NCI-H524 (cell line): ENCODE measurements at regions not wholly inside any gene's neighbourhood (a gene's known extent, or its start where the extent isn't known, plus 50 kb on each side); places are given as distances from the start of the nearest gene placed in this dataset.
"Not testable (repeated sequence)": the region's sequence is repeated elsewhere in the genome, so short reads cannot be mapped to it uniquely, and the experiment has no call there.

ENCODE experiments used
- DNase-seq, 2 experiments: peaks; one replicate each; lab custom pipeline; 2025; lab: John Stamatoyannopoulos, UW

GRCh38 chr2:181737302-181737701 is 57.0 kb upstream of the NEUROD1 start:
- DNase-seq, result not testable (repeated sequence)

DNA sequence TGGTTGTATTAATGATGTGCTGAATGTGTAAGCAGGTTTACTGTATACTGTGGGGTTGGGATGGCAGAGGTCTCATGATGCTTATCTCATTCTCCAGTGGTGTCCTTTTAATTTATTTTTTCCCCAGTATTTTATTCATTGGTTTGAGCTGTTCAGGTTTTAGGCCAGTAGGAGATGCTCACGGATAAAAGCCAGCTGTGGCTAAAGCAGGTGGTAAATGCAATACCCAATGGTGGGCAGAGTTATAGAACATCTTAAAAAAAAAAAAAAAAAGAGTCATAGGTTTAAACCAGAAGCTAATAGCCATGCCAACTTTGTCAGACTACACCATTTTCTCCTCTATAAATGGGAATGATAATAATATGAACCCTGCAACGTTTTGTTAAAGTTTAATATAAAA is 57.8 kb upstream of the NEUROD1 start:
- DNase-seq, result peak in 1 of 2 experiments; percentile 32

- peak in 1 of 2 experiments; percentile 27 for DNase-seq
Measured at GRCh38 chr2:181738563-181738962, 58.2 kb upstream of the NEUROD1 start.

DNA sequence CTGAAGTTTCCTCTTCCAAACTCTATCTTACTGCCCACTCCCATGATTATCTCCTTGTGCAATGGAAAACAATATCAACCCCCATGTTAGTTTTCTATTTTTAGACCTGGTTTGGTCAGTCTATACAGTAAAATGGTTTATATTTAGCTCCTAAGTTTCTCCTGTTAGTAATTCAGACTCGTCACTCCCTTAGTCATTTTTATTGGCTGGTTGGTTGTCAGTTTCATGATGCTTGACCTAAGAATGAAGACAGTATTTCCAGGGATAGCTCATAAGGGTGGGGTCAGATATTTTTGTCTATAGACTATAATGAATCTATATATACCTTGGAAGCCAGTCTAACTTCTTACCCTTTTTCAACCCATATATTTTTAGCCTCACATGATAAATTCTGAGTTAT is 61.4 kb upstream of the NEUROD1 start:
- no peak for DNase-seq

- DNase-seq, result no peak
Measured at GRCh38 chr2:181742361-181742760, 62.0 kb upstream of the NEUROD1 start.

DNA sequence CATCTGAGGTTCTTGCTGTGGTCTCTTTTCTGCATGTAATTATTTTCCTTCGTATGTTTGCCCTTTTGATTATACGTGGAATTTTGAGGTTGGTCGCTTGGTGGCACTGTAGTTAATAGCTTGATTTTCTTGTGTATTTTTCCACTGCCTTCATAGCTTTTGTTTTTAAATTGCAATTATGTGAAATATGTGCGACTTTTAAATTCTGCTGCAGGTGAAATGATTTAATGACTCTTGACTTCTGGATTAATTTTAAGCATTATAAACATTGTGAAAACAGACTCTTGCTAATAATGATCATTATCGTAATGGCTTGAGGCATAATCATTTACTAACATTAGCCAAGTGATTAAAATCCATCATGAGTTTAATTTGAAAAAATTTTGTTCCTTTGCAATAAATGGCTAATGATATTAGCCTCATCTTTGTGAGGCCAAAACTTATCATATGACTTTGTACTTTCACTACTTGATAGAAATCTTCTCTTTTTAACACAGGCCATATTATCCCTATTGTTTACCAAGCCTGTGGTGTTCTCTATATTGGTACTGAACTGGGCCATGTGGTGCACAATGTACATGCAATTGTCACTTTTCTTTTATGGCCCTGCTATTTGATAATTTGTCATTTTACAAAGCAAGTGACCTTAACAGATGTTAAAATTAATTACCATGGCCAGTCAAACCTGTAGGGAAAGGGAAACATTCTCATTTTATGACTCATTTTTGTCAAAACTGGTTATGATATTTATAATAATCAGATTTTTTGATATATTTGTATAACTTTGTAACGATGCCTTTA is 62.8 kb upstream of the NEUROD1 start:
- peak in 1 of 2 experiments; percentile 51 for DNase-seq

DNA sequence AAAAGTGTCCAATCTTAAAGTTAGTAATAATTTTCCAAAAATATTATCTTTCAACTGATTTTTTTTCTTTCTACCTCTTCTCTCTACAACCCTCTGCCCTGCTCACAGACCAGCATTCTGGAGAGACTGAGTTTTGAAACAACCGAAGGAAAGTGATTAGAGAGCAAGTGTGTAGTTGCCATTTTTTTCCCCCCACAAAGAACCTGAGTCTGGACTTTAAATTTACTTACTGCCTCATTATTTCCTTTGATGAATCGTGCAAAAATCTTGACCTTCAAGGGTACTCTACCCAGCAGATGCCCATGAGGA is 63.4 kb upstream of the NEUROD1 start:
- no peak for DNase-seq

DNA sequence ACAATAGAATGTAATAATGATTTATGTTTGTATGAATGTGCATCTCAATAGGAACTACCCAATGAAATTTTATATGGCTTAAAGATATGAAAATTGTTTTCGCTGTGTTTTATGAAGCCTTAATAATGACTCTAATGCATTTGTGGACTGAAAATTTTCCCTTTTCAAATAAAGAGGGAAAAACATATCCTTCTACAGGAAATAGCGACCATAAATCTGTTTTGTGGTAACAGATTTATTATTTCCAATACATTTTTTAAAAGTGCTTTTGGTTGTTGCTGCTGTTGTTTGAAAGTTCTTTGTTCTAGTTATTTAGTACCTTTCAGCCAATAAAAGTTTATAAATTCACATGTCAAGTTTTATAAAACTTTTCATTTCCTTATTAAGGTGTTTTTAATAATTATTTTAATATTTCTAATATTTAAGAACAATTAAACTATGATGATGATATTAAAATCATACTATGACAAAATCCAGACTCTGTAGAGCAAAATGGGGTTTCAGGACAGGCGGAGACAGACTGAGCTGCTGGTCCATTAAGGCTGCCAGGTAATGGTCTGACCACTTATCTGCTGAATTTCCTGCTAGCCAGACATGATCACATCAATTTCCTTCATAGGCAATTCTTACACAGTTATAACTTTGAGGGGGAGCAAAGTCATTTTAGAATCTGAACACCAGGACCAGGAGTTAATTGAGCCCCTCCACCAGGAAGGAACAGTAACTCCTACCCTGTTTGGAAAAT is 65.7 kb upstream of the NEUROD1 start:
- no peak for DNase-seq

DNA sequence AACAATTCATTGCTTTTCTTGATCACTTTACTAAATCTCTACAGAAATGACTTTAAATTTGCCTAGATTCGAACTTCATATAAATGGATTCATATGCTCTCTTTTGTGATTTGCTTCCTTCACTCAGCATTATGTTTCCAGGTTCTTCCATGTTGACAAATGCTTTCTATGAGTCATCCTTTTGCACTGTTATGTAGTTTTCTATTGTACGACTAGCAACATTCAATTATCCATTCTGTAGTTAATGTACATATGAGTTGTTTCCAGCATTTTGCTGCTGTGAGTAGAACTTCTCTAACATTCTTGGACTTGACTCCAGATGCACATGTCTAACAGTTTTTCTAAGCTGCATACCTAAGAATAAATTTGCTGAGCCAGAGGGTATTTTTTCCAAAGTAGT is 66.5 kb upstream of the NEUROD1 start:
- no peak for DNase-seq

- no peak for DNase-seq
Measured at GRCh38 chr2:181750305-181750704, 70.0 kb upstream of the NEUROD1 start.

DNA sequence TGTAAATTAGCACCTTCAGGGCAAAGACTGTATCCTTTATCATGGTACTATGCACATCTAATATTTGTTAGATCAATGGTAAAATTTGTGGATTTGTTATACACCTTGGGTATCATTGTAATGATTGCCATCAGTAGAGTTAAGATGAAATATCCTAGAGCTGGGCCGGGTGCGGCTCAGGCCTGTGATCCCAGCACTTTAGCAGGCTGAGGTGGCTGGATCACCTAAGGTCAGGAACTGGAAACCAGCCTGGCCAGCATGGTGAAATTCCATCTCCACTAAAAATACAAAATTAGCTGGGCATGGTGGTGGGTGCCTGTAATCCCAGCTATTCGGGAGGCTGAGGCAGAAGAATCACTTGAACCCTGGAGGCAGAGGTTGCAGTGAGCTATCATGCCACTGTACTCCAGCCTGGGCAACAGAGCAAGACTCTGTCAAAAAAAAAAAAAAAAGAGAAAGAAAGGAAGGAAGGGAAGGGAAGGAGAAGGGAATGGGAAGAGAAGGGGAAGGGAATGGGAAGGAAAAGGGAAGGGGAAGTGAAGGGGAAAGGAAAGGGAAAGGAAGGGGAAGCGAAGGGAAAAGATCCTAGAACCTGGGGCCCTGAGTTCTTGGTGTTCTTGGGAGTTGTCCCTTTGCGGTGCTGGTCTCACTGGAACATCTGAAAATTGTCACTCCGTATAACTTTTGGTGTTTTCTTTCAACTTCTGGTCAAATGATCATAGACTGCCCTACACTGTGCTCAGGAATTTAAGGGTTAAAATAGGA is 71.1 kb upstream of the NEUROD1 start:
- DNase-seq, result no peak

DNA sequence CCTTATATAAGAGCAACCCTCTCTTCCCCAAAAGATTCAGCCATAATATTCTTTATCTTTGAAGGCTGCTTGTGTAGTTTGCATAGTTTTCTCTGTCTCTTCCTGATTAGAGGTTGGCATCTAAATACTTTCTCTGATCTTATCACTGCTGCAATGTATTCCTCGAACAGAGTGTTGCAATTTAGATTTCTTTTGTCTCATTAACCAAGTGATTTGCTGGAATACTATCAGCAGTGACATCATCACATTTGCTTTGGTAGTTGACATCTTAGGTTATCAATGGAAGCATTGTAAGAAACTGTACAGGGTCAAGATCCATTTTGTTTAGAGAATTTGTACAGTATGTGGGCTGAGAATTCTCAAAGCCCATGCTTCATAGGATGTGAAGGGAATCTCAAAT is 72.0 kb upstream of the NEUROD1 start:
- DNase-seq, result no peak

DNA sequence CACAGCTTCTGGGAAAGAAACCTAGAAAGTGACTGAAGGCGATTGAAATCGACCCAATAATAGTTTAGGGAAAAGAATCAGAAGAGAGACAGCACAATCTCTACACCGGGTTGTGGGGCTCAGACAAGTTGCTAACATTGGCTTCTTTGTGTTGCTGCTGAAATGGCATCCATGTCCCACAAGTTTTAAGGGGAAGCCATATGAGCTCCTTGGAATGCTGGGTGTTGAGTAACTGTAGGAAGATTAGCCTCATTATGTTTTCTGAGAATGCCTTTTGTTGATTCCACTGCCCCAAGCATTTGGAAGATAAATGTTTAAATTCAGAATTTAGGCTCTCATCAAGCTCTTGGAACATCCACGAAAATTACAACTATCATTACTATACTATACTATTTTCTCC is 73.4 kb upstream of the NEUROD1 start:
- no peak for DNase-seq

- DNase-seq, result no peak
Measured at GRCh38 chr2:181754105-181754504, 73.8 kb upstream of the NEUROD1 start.

DNA sequence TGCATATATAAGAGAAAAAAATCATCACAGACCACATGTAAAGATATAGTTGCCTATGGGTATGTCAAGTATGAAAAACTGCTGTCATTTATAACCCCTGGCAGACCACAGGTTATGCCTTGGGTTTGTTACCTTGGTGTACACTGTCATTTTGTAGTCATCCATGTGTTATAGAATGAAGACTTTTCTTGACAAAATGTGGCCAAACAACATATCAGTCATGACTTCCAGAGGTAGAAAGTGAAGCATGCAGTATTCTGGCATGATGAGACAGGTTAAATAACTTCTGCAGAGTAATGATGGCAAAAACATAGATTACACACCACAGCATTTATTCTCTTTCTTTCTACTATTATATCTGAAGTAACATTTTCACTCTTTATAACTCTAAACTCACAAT is 74.9 kb upstream of the NEUROD1 start:
- DNase-seq, result no peak

- no peak for DNase-seq
Measured at GRCh38 chr2:181760521-181760920, 80.2 kb upstream of the NEUROD1 start.

DNA sequence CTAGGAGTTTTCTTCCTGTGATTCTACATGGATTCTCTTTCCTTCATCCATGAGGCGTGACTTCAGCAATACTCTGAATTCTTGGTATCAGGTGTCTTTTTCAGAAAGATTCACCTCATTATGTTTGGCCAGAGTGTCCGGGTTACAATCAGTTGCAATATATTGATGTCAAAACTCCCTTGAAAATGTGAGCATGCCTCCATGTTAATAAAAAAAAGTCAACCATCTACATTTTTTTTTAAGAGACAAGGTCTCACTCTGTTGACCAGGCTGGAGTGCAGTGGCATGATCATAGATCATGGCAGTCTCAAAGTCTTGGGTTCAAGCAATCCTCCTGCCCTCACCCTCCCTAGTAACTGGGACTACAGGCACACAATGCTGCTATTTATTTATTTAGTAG is 80.9 kb upstream of the NEUROD1 start:
- no peak for DNase-seq

- no peak for DNase-seq
Measured at GRCh38 chr2:181762000-181762399, 81.7 kb upstream of the NEUROD1 start.

DNA sequence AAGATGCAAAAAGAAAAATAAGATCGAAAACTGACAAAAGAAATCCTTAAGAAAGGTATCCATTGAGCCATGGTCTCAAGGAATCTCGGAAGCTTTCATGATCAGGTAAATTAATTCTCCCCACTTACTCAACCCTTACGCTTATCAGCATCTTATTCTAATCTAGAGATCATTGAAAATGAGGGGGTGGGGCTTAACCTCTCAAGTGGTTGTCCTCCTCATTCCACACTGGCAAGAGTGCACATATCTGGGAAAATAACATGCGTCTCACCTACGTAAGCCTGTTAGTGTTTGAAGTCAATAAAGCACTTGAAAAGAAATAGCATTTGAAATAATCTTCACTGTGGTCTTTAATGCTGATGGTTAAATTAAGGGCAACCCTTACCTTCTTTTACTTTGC is 82.5 kb upstream of the NEUROD1 start:
- DNase-seq, result no peak

DNA sequence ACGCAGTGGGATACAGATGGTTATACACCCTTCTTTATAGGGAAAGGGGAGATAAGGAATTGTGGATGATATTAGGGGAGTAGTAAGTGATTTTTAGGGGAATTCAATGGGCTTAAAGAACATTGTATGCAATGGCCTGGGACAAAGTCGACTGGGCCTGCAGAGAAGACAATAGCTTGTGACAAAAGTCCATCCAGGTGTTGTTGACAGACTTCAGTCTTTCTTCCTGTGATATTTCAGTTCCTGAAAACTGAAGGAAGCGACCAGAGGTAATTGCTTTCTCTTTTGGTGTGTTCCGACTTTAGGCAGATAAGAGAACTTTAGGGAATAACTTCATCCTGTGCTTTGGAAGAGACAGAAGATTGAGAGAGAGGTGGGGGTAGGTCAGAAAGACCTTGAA is 83.1 kb upstream of the NEUROD1 start:
- DNase-seq, result no peak

DNA sequence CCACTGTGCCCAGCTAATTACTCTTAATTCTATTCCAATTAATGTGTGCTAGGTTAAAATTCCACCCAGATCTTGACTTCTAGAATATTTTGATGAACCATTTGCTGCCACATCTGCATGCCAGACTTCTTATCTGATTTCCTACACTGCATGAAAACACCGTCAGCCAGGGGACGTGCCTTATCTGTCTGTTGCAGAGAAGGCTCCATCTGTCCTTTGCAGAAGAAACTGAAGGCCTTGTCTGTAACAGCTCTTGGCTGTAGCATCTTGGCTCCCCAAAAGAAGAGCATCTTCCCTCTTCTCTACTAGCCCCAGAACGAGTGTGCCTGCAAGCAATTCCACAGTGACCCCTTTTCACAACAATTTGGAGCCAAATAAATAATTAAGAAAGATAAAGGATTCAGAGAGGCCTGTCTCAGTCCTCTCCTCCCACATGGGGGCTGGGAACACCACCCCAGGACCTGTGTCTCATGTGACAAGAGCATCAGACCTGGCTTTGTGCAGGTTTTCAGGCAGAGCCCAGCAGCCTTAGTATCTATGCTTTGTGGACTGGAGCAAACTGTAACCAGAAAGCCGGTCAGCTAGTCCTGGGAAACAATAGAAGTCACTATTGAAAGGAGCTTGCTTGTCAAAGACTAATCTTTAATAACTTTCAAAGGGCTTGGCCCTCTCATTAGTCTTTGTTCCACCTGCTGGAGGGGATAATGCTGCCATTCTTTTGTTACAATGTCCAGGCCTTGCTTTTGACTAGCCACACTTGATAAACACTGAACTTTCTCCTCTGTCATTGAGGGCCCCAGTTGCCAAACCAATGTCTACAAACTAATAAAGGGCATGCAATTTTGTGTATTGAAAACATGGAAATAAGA is 84.0 kb upstream of the NEUROD1 start:
- no peak for DNase-seq

GRCh38 chr2:181766129-181766528 is 85.8 kb upstream of the NEUROD1 start:
- DNase-seq, result no peak
